Heart right ventricle (tissue), 16 donors: ENCODE measurements at regions not wholly inside any gene's neighbourhood (a gene's known extent, or its start where the extent isn't known, plus 50 kb on each side); places are given as distances from the start of the nearest gene placed in this dataset.

Experiments used
- ATAC-seq, 8 donors: fragments of 200-7000 bp; cut with Tn5 transposase; one replicate each; pipeline ENCODE4 v1.9.1; 2020; ENCODE audit warnings: mild to moderate bottlenecking in 8 of 8, moderate library complexity in 8 of 8, moderate number of reproducible peaks in 1 of 8
- DNase-seq, 2 donors: peaks; one replicate each; pipeline ENCODE4 v3.0.0-alpha.2; 2020
- H3K27ac ChIP-seq, 10 donors: fragments of 200-600 bp; sonication (generic) in 2 of 10; one replicate each; pipeline versions ENCODE4 v1.5.0 to v1.8.0; 2020 to 2022; ENCODE audit warnings: mild to moderate bottlenecking in 3 of 10
- H3K27me3 ChIP-seq, 7 donors: fragments of 200-600 bp; one replicate each; pipeline ENCODE4 v1.8.0; 2021 to 2022; ENCODE audit warnings: mild to moderate bottlenecking in 2 of 7
- H3K36me3 ChIP-seq, 9 donors: fragments of 200-600 bp; sonication (generic) in 1 of 9; one replicate each; pipeline versions ENCODE4 v1.5.0 to v1.8.0; 2020 to 2022; ENCODE audit warnings: mild to moderate bottlenecking in 2 of 9
- H3K4me1 ChIP-seq, 9 donors: fragments of 200-600 bp; sonication (generic) in 1 of 9; one replicate each; pipeline versions ENCODE4 v1.5.0 to v1.8.0; 2020 to 2022; ENCODE audit warnings: mild to moderate bottlenecking in 4 of 9
- H3K4me3 ChIP-seq, 10 donors: fragments of 200-600 bp; sonication (generic) in 2 of 10; one replicate each; pipeline versions ENCODE4 v1.5.0 to v1.8.0; 2020 to 2022; ENCODE audit warnings: mild to moderate bottlenecking in 7 of 10, moderate library complexity in 2 of 10
- H3K9me3 ChIP-seq, 11 donors: fragments of 200-600 bp in 10 of 11; sonication (generic) in 2 of 11; one replicate each; pipeline versions ENCODE4 v1.5.0 to v1.8.0; 2013 to 2022; ENCODE audit warnings: mild to moderate bottlenecking in 2 of 11, control low read depth in 1 of 11, moderate library complexity in 1 of 11
- CTCF ChIP-seq, 9 donors: fragments of 200-600 bp; sonication (generic) in 2 of 9; IDR thresholded peaks; one replicate each; pipeline versions ENCODE4 v1.5.0 to v1.8.0; 2021 to 2022; ENCODE audit warnings: antibody characterized with exemption in 9 of 9, mild to moderate bottlenecking in 5 of 9, moderate library complexity in 1 of 9
- WGBS, 2 donors: extraction: QIAGEN DNeasy Blood & Tissue Kit; methylation state at CpG; one replicate each; pipeline ENCODE4 v1.1.7; 2013; ENCODE audit warnings: inconsistent platforms in 1 of 2; 5-methylcytosine and 5-hydroxymethylcytosine counted together
- intact Hi-C, 10 donors: fragments of 100-400 bp; cut with DNase I; formaldehyde crosslinking; loops; one replicate each; pipeline versions ENCODE4 v1.11.1 to v1.14.2; 2022
- donor health status: Arrhythmogenic right ventricular cardiomyopathy.
- donor health status: ischemic (EF 13 %, LVEDD 7.1; RV severe dilation, severe dysfunction).
- donor health status: healthy with polysubstance abuse.
- donor health status: DM: no; HTN: yes; CAD: no.
- donor health status: DM: no; HTN: no; CAD: no.
- donor health status: ischemic (EF 25% LVEDD 6.9; RV normal size, moderate dysfunction).
- donor health status: ischemic (EF 25% LVEDD 5.7; RV mildly dilated, moderate dysfunction).
- donor health status: healthy.
- donor health status: DM: yes; HTN: yes; CAD: no.
- donor health status: Ischemic cardiomyopathy.
- donor health status: ischemic (EF 35%, LVEDD 5.7; RV mildly dilated, moderate dysfunction).
- donor health status: nonischemic (EF 11% LVEDD 7.7; RV severe dilation, severe dysfunction).
- donor health status: DM: yes; HTN: yes; CAD: no.
- donor health status: PGD.
- donor health status: ischemic (EF 29% LVEDD 5.4; RV normal size, mild dysfunction).
- donor health status: nonischemic (EF 23%, LVEDD 6.1; RV moderate dilation, normal function).

GRCh38 chr5:116732591-116732990, 158.0 kb upstream of the SEMA6A start:
- Histone ChIP-seq H3K36me3 (no peaks in the 10 kb centered on the region), H3K27ac (no peak overlapping the region), H3K27me3 (no peaks in the 10 kb centered on the region), H3K4me1 (peaks cover 0 to 24% (median 10%) of the 10 kb centered on the region in 9 donors), H3K9me3 (no peaks in the 10 kb centered on the region), H3K4me3 (no peak overlapping the region)
- ATAC-seq (no peak), DNase-seq (no peak)
- TF ChIP-seq CTCF (IDR thresholded peaks at IDR 0.05): no peak
- 91 to 100% methylated on average over 2 of the region's 2 CpGs for WGBS, 2 donors
- intact Hi-C loops: no loop called here

GRCh38 chr5:116731432-116731831, 156.8 kb upstream of the SEMA6A start:
- Histone ChIP-seq H3K36me3 (no peaks in the 10 kb centered on the region), H3K27ac (no peak overlapping the region), H3K9me3 (no peaks in the 10 kb centered on the region), H3K4me3 (no peak overlapping the region), H3K27me3 (no peaks in the 10 kb centered on the region), H3K4me1 (peaks cover 0 to 24% (median 11%) of the 10 kb centered on the region in 9 donors)
- ATAC-seq (no peak), DNase-seq (no peak)
- TF ChIP-seq CTCF (IDR thresholded peaks at IDR 0.05): no peak
- 91 to 92% methylated on average over 2 of the region's 2 CpGs for WGBS, 2 donors
- intact Hi-C loops: no loop called here

GRCh38 chr5:116730706-116731105, 156.1 kb upstream of the SEMA6A start:
- Histone ChIP-seq H3K27me3 (no peaks in the 10 kb centered on the region), H3K4me3 (no peak overlapping the region), H3K27ac (no peak overlapping the region), H3K36me3 (no peaks in the 10 kb centered on the region), H3K4me1 (peaks cover 0 to 24% (median 11%) of the 10 kb centered on the region in 9 donors), H3K9me3 (no peaks in the 10 kb centered on the region)
- no peak for TF ChIP-seq CTCF (IDR thresholded peaks at IDR 0.05)
- ATAC-seq: no peak
- 36 to 39% methylated on average over 5 of the region's 5 CpGs for WGBS, 2 donors
- DNase-seq: no peak
- intact Hi-C loops: no loop called here

- Histone ChIP-seq H3K9me3 (no peaks in the 10 kb centered on the region), H3K27me3 (no peaks in the 10 kb centered on the region), H3K4me3 (no peak overlapping the region), H3K27ac (no peak overlapping the region), H3K4me1 (peaks cover 0 to 24% (median 11%) of the 10 kb centered on the region in 9 donors), H3K36me3 (no peaks in the 10 kb centered on the region)
- no peak for TF ChIP-seq CTCF (IDR thresholded peaks at IDR 0.05)
- no peak for ATAC-seq
- intact Hi-C loops: no loop called here
- 77 to 92% methylated on average over 1 of the region's 1 CpG for WGBS, 2 donors
- DNase-seq: no peak
Observed at GRCh38 chr5:116730185-116730584, 155.6 kb upstream of the SEMA6A start.
